ENCODE measurements at regions not wholly inside any gene's neighbourhood (a gene's known extent, or its start where the extent isn't known, plus 50 kb on each side); places are given as distances from the start of the nearest gene placed in this dataset.

DNA sequence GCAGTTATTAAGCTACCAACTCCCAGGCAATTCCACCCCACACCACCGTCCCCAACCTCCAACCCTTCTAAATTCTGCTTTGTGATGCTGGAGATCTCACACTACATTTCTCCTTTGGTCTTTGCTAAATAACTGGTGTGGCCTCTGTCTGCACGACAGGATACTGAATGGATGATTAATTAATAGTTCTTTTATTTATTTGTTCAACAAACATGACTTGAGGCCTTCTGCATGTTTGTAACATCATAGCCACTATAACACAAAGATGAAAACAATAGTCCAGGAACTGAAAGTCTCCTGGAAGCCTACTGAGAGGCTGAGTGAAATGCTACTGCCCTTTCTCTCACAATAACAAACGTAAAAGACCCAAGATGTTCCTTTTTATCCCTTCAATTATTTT is 609.5 kb upstream of the UBE2E2 start:
- H3K27me3 ChIP-seq, result no peaks in the 10 kb centered on the region
- TF ChIP-seq, protein P1, sequence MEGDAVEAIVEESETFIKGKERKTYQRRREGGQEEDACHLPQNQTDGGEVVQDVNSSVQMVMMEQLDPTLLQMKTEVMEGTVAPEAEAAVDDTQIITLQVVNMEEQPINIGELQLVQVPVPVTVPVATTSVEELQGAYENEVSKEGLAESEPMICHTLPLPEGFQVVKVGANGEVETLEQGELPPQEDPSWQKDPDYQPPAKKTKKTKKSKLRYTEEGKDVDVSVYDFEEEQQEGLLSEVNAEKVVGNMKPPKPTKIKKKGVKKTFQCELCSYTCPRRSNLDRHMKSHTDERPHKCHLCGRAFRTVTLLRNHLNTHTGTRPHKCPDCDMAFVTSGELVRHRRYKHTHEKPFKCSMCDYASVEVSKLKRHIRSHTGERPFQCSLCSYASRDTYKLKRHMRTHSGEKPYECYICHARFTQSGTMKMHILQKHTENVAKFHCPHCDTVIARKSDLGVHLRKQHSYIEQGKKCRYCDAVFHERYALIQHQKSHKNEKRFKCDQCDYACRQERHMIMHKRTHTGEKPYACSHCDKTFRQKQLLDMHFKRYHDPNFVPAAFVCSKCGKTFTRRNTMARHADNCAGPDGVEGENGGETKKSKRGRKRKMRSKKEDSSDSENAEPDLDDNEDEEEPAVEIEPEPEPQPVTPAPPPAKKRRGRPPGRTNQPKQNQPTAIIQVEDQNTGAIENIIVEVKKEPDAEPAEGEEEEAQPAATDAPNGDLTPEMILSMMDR (IDR thresholded peaks at IDR 0.05), result no peak
- no peak for TF ChIP-seq POLR2A (IDR thresholded peaks at IDR 0.05)
- no peak for TF ChIP-seq POLR2AphosphoS5 (IDR thresholded peaks at IDR 0.05)
- no peak for TF ChIP-seq EP300 (IDR thresholded peaks at IDR 0.05; ENCODE audit: low read depth)
- in situ Hi-C loops (cut with MboI; ENCODE audit: low pct_ligation_motif_present in 1 of 4, low pct_unique_long_range_greater_than_20kb in 1 of 4, low sequenced_read_pairs in 3 of 4) (no loop called here), intact Hi-C loops (cut with DNase I; ENCODE audit: low total_unique reads) (no loop called here)
- 28 to 43% methylated on average over 2 to 3 of the region's 3 CpGs for WGBS, 2 donors (ENCODE audit: low coverage in 1 of 2)
- no peaks in the 10 kb centered on the region for H3K36me3 ChIP-seq
- no peak overlapping the region for H3K27ac ChIP-seq
- no peak for DNase-seq
- H3K4me1 ChIP-seq, result no peaks in the 10 kb centered on the region
- H3K4me3 ChIP-seq, result no peak overlapping the region
- no peaks in the 10 kb centered on the region for H3K9me3 ChIP-seq

GRCh38 chr3:22594990-22595389 is 608.1 kb upstream of the UBE2E2 start:
- in situ Hi-C loops (cut with MboI; ENCODE audit: low pct_ligation_motif_present in 1 of 4, low pct_unique_long_range_greater_than_20kb in 1 of 4, low sequenced_read_pairs in 3 of 4), result no loop called here
- no peaks in the 10 kb centered on the region for H3K9me3 ChIP-seq

GRCh38 chr3:22606461-22606860 is 596.7 kb upstream of the UBE2E2 start:
- no peaks in the 10 kb centered on the region for H3K4me1 ChIP-seq
- no peaks in the 10 kb centered on the region for H3K27me3 ChIP-seq
- H3K4me3 ChIP-seq, result no peak overlapping the region
- in situ Hi-C loops (cut with MboI; ENCODE audit: low pct_ligation_motif_present in 1 of 4, low pct_unique_long_range_greater_than_20kb in 1 of 4, low sequenced_read_pairs in 3 of 4) (no loop called here), intact Hi-C loops (cut with DNase I; ENCODE audit: low total_unique reads) (no loop called here)
- H3K36me3 ChIP-seq, result no peaks in the 10 kb centered on the region
- no peaks in the 10 kb centered on the region for H3K9me3 ChIP-seq
- WGBS, 2 donors (ENCODE audit: low coverage in 1 of 2), result 67 to 68% methylated on average over 5 of the region's 5 CpGs
- TF ChIP-seq, protein P1 (IDR thresholded peaks at IDR 0.05), result no peak
- TF ChIP-seq POLR2AphosphoS5 (IDR thresholded peaks at IDR 0.05), result no peak
- TF ChIP-seq EP300 (IDR thresholded peaks at IDR 0.05; ENCODE audit: low read depth), result no peak
- TF ChIP-seq POLR2A (IDR thresholded peaks at IDR 0.05), result no peak
- H3K27ac ChIP-seq, result no peak overlapping the region
- DNase-seq, result no peak

More at GRCh38 chr3:22594990-22595389, 608.1 kb upstream of the UBE2E2 start:
- no peak for TF ChIP-seq EP300 (IDR thresholded peaks at IDR 0.05; ENCODE audit: low read depth)
- no peak for TF ChIP-seq POLR2A (IDR thresholded peaks at IDR 0.05)
- TF ChIP-seq, protein P1 (IDR thresholded peaks at IDR 0.05), result no peak
- TF ChIP-seq POLR2AphosphoS5 (IDR thresholded peaks at IDR 0.05), result no peak
- intact Hi-C loops (cut with DNase I; ENCODE audit: low total_unique reads), result no loop called here
- DNase-seq, result no peak
- Histone ChIP-seq H3K27me3 (no peaks in the 10 kb centered on the region), H3K36me3 (no peaks in the 10 kb centered on the region), H3K4me1 (no peaks in the 10 kb centered on the region), H3K27ac (no peak overlapping the region), H3K4me3 (no peak overlapping the region)

DNA sequence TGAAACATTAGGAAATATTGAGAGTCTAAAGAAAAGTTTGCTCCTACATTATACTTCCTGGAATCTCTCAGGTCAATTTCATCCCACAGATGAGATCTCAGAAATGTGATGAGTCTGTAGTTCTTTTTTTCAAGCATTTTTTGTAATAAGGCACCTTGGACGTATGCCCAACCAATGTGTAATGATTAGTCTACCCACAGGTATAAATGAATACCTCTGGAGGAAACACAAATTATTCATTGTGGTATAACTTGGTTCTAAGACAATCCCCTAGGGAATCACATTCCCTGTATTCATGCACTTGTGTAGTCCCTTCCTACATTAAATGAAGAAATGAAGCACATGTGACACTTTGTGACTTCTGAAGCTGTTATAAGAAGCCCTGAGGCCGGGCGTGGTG is 596.2 kb upstream of the UBE2E2 start:
- WGBS, 2 donors (ENCODE audit: low coverage in 1 of 2), result 75 to 88% methylated on average over 3 of the region's 3 CpGs
- DNase-seq, result no peak
- no peak overlapping the region for H3K27ac ChIP-seq
- H3K27me3 ChIP-seq, result no peaks in the 10 kb centered on the region
- H3K4me1 ChIP-seq, result no peaks in the 10 kb centered on the region
- H3K9me3 ChIP-seq, result no peaks in the 10 kb centered on the region
- H3K36me3 ChIP-seq, result no peaks in the 10 kb centered on the region
- TF ChIP-seq POLR2A (IDR thresholded peaks at IDR 0.05) (no peak), POLR2AphosphoS5 (IDR thresholded peaks at IDR 0.05) (no peak), EP300 (IDR thresholded peaks at IDR 0.05; ENCODE audit: low read depth) (no peak)
- TF ChIP-seq, protein P1 (IDR thresholded peaks at IDR 0.05), result no peak
- intact Hi-C loops (cut with DNase I; ENCODE audit: low total_unique reads) (no loop called here), in situ Hi-C loops (cut with MboI; ENCODE audit: low pct_ligation_motif_present in 1 of 4, low pct_unique_long_range_greater_than_20kb in 1 of 4, low sequenced_read_pairs in 3 of 4) (no loop called here)
- no peak overlapping the region for H3K4me3 ChIP-seq
